ENCODE measurements at regions not wholly inside any gene's neighbourhood (a gene's known extent, or its start where the extent isn't known, plus 50 kb on each side); places are given as distances from the start of the nearest gene placed in this dataset.
"Not testable (repeated sequence)": the region's sequence is repeated elsewhere in the genome, so short reads cannot be mapped to it uniquely, and the experiment has no call there.

DNA sequence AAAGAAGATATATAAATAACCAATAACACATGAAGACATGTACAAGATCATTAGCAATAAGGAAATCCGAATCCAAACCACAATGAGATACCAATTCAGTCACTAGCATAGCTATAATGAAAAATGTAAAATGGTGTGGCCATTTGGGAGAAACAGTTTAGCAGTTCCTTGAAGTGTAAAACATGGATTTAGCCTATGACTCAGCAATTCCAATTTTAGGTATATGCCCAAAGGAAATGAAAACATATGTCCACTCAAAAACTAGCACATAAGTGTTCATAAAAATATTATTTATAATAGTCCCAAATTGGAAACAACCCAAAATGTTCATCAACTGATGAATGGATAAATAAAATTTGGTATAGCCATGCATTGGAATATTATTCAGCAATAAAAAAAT, 165.5 kb upstream of the CRIM1 start:
- POLR2A ChIA-PET: no interaction called here
- no peaks in the 10 kb centered on the region for H3K27me3 Mint-ChIP-seq
- TF ChIP-seq, protein P1, sequence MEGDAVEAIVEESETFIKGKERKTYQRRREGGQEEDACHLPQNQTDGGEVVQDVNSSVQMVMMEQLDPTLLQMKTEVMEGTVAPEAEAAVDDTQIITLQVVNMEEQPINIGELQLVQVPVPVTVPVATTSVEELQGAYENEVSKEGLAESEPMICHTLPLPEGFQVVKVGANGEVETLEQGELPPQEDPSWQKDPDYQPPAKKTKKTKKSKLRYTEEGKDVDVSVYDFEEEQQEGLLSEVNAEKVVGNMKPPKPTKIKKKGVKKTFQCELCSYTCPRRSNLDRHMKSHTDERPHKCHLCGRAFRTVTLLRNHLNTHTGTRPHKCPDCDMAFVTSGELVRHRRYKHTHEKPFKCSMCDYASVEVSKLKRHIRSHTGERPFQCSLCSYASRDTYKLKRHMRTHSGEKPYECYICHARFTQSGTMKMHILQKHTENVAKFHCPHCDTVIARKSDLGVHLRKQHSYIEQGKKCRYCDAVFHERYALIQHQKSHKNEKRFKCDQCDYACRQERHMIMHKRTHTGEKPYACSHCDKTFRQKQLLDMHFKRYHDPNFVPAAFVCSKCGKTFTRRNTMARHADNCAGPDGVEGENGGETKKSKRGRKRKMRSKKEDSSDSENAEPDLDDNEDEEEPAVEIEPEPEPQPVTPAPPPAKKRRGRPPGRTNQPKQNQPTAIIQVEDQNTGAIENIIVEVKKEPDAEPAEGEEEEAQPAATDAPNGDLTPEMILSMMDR (IDR thresholded peaks at IDR 0.05): no peak
- no peaks in the 10 kb centered on the region for H3K36me3 Mint-ChIP-seq (ENCODE audit: low read depth)
- H3K4me3 Mint-ChIP-seq: no peak overlapping the region
- no peak overlapping the region for H3K27ac Mint-ChIP-seq
- intact Hi-C loops (cut with micrococcal nuclease): no loop called here
- CTCF ChIA-PET: no interaction called here
- ATAC-seq (ENCODE audit: low read depth) (no peak), DNase-seq (no peak)
- H3K4me1 Mint-ChIP-seq: no peaks in the 10 kb centered on the region
- no peaks in the 10 kb centered on the region for H3K9me3 Mint-ChIP-seq

GRCh38 chr2:36185624-36186023, 170.0 kb upstream of the CRIM1 start:
- intact Hi-C loops (cut with micrococcal nuclease): no loop called here
- no peaks in the 10 kb centered on the region for H3K36me3 Mint-ChIP-seq (ENCODE audit: low read depth)

DNA sequence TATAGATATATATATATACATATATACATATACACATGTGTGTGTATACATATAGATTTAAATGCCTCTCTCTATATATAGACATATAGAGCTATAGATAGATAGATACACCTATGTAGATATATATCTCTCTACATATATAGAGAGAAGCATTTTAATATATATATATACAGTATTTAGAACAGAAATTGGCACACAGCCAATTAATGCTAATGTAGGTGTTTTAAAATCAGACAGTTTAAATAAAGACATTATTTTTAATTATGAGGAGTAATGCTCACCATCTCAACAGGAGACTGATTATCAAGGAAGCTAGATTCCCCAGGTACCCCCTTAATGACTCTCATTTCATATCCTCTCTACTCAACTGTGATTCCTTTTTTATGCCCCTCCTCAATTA, 170.7 kb upstream of the CRIM1 start:
- Mint-ChIP-seq H3K4me3 (no peak overlapping the region), H3K27me3 (no peaks in the 10 kb centered on the region), H3K36me3 (ENCODE audit: low read depth) (no peaks in the 10 kb centered on the region), H3K4me1 (no peaks in the 10 kb centered on the region), H3K9me3 (no peaks in the 10 kb centered on the region), H3K27ac (no peak overlapping the region)
- DNase-seq (no peak), ATAC-seq (ENCODE audit: low read depth) (no peak)
- intact Hi-C loops (cut with micrococcal nuclease): no loop called here
- ChIA-PET POLR2A (no interaction called here), CTCF (no interaction called here)
- TF ChIP-seq, protein P1 (IDR thresholded peaks at IDR 0.05): no peak

More at GRCh38 chr2:36185624-36186023, 170.0 kb upstream of the CRIM1 start:
- DNase-seq (no peak), ATAC-seq (ENCODE audit: low read depth) (no peak)
- TF ChIP-seq, protein P1 (IDR thresholded peaks at IDR 0.05): no peak
- CTCF ChIA-PET: no interaction called here
- H3K27ac Mint-ChIP-seq: no peak overlapping the region
- H3K9me3 Mint-ChIP-seq: no peaks in the 10 kb centered on the region
- no peaks in the 10 kb centered on the region for H3K4me1 Mint-ChIP-seq
- H3K27me3 Mint-ChIP-seq: no peaks in the 10 kb centered on the region
- POLR2A ChIA-PET: no interaction called here
- H3K4me3 Mint-ChIP-seq: no peak overlapping the region

- H3K4me3 Mint-ChIP-seq; H3K9me3 Mint-ChIP-seq; intact Hi-C loops (cut with micrococcal nuclease); H3K36me3 Mint-ChIP-seq (ENCODE audit: low read depth); DNase-seq; POLR2A ChIA-PET; ATAC-seq (ENCODE audit: low read depth); H3K27me3 Mint-ChIP-seq; H3K4me1 Mint-ChIP-seq; CTCF ChIA-PET; H3K27ac Mint-ChIP-seq: not testable (repeated sequence)
Observed at GRCh38 chr2:36180789-36181482, 174.6 kb upstream of the CRIM1 start.

DNA sequence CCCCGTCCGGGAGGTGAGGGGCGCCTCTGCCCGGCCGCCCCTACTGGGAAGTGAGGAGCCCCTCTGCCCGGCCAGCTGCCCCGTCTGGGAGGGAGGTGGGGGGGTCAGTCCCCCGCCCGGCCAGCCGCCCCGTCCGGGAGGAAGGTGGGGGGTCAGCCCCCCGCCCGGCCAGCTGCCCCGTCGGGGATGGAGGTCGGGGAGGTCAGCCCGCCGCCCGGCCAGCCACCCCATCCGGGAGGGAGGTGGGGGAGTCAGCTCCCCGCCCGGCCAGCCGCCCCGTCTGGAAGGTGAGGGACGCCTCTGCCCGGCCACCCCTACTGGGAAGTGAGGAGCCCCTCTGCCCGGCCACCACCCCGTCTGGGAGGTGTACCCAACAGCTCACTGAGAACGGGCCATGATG, 175.3 kb upstream of the CRIM1 start:
- H3K4me1 Mint-ChIP-seq; intact Hi-C loops (cut with micrococcal nuclease); DNase-seq; CTCF ChIA-PET; H3K27ac Mint-ChIP-seq; H3K4me3 Mint-ChIP-seq; ATAC-seq (ENCODE audit: low read depth); POLR2A ChIA-PET; H3K9me3 Mint-ChIP-seq; H3K36me3 Mint-ChIP-seq (ENCODE audit: low read depth); H3K27me3 Mint-ChIP-seq: not testable (repeated sequence)

DNA sequence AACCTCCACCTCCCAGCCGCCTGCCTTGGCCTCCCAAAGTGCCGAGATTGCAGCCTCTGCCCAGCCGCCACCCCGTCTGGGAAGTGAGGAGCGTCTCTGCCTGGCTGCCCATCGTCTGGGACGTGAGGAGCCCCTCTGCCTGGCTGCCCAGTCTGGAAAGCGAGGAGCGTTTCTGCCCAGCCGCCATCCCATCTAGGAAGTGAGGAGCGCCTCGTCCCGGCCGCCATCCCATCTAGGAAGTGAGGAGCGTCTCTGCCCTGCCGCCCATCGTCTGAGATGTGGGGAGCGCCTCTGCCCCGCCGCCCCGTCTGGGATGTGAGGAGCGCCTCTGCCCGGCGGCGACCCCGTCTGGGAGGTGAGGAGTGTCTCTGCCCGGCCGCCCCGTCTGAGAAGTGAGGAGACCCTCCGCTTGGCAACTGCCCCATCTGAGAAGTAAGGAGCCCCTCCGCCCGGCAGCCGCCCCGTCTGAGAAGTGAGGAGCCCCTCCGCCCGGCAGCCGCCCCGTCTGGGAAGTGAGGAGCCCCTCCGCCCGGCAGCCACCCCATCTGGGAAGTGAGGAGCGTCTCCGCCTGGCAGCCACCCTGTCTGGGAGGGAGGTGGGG, 175.8 kb upstream of the CRIM1 start:
- ATAC-seq (ENCODE audit: low read depth); H3K36me3 Mint-ChIP-seq (ENCODE audit: low read depth); H3K4me1 Mint-ChIP-seq; DNase-seq; H3K4me3 Mint-ChIP-seq; H3K27me3 Mint-ChIP-seq; H3K9me3 Mint-ChIP-seq; CTCF ChIA-PET; POLR2A ChIA-PET; H3K27ac Mint-ChIP-seq; intact Hi-C loops (cut with micrococcal nuclease): not testable (repeated sequence)

Measured in activated B cell treated with CpG ODN at 0.5 μM for 24 hours (primary cell).